ENCODE measurements at regions not wholly inside any gene's neighbourhood (a gene's known extent, or its start where the extent isn't known, plus 50 kb on each side); places are given as distances from the start of the nearest gene placed in this dataset.

- no peak for TF ChIP-seq EZH2phosphoT487 (IDR thresholded peaks at IDR 0.05; ENCODE audit: low read length)
- no peak for TF ChIP-seq CTCF (IDR thresholded peaks at IDR 0.05; ENCODE audit: low read length)
- no peak for TF ChIP-seq EZH2 (optimal IDR thresholded peaks at IDR 0.05; ENCODE audit: low read depth, low read length)
Observed at GRCh38 chr15:31161951-31162350, 60.4 kb upstream of the TRPM1 start.

Data from MM.1S (cell line).